Activated CD4-positive, CD25-positive, alpha-beta regulatory T cell (primary cell): ENCODE measurements at regions not wholly inside any gene's neighbourhood (a gene's known extent, or its start where the extent isn't known, plus 50 kb on each side); places are given as distances from the start of the nearest gene placed in this dataset.
"Not testable (repeated sequence)": the region's sequence is repeated elsewhere in the genome, so short reads cannot be mapped to it uniquely, and the experiment has no call there.

Experiments used
- DNase-seq, 4 experiments: peaks; one replicate each; lab custom pipeline; 2025; lab: John Stamatoyannopoulos, UW

- DNase-seq = no peak
These were observed 309.9 kb upstream of the SLITRK1 start for GRCh38 chr13:84192125-84192524.

GRCh38 chr13:84191139-84191538 is 308.9 kb upstream of the SLITRK1 start:
- no peak for DNase-seq

- no peak for DNase-seq
These were observed 305.4 kb upstream of the SLITRK1 start for GRCh38 chr13:84187626-84188025.

- no peak for DNase-seq
These were observed 257.4 kb upstream of the SLITRK1 start for GRCh38 chr13:84139561-84140158.

GRCh38 chr13:84137292-84137691 is 255.0 kb upstream of the SLITRK1 start:
- DNase-seq = peak in 2 of 4 experiments; percentile 4 to 15

- DNase-seq = no peak
These were observed 254.3 kb upstream of the SLITRK1 start for GRCh38 chr13:84136582-84136981.

GRCh38 chr13:84132491-84132890 is 250.2 kb upstream of the SLITRK1 start:
- no peak for DNase-seq

GRCh38 chr13:84131249-84131648 is 249.0 kb upstream of the SLITRK1 start:
- DNase-seq = no peak

GRCh38 chr13:84130495-84131114 is 248.3 kb upstream of the SLITRK1 start:
- DNase-seq = no peak

- DNase-seq = no peak
These were observed 247.7 kb upstream of the SLITRK1 start for GRCh38 chr13:84129966-84130365.

GRCh38 chr13:84127597-84128128 is 245.4 kb upstream of the SLITRK1 start:
- DNase-seq = no peak

- DNase-seq = no peak
These were observed 244.4 kb upstream of the SLITRK1 start for GRCh38 chr13:84126671-84127171.

GRCh38 chr13:84121456-84121855 is 239.2 kb upstream of the SLITRK1 start:
- no peak for DNase-seq

- DNase-seq = no peak
These were observed 236.7 kb upstream of the SLITRK1 start for GRCh38 chr13:84118839-84119409.

GRCh38 chr13:84098273-84098672 is 216.0 kb upstream of the SLITRK1 start:
- DNase-seq = no peak

- DNase-seq = no peak
These were observed 214.9 kb upstream of the SLITRK1 start for GRCh38 chr13:84097148-84097547.

- no peak for DNase-seq
These were observed 213.9 kb upstream of the SLITRK1 start for GRCh38 chr13:84096216-84096615.

- no peak for DNase-seq
These were observed 206.7 kb upstream of the SLITRK1 start for GRCh38 chr13:84088996-84089395.

- no peak for DNase-seq
These were observed 204.5 kb upstream of the SLITRK1 start for GRCh38 chr13:84086847-84087162.

GRCh38 chr13:84086098-84086846 is 204.0 kb upstream of the SLITRK1 start:
- not testable (repeated sequence) for DNase-seq

GRCh38 chr13:84082462-84082861 is 200.2 kb upstream of the SLITRK1 start:
- no peak for DNase-seq

- DNase-seq = no peak
These were observed 198.7 kb upstream of the SLITRK1 start for GRCh38 chr13:84080748-84081530.
